ENCODE measurements at regions not wholly inside any gene's neighbourhood (a gene's known extent, or its start where the extent isn't known, plus 50 kb on each side); places are given as distances from the start of the nearest gene placed in this dataset.

GRCh38 chr13:100789025-100789424 lies 114.4 kb upstream of the TMTC4 start:
- TF ChIP-seq JUN (IDR thresholded peaks at IDR 0.05; ENCODE audit: borderline replicate concordance, low read depth, low read length) (no peak), JUN (CRISPR knock-in tag; IDR thresholded peaks at IDR 0.05; ENCODE audit: borderline replicate concordance) (no peak), CTCF (IDR thresholded peaks at IDR 0.05 in 2 of 3, conservative IDR thresholded peaks at IDR 0.05 in 1 of 3; ENCODE audit: insufficient read depth in 2 of 3, low read depth in 1 of 3, low read length in 3 of 3) (no peak), ZNF318 (IDR thresholded peaks at IDR 0.05; ENCODE audit: borderline replicate concordance in 1 of 2, low read depth in 1 of 2) (no peak), ZBTB33 (CRISPR knock-in tag; IDR thresholded peaks at IDR 0.05) (no peak), NFIX (CRISPR knock-in tag; IDR thresholded peaks at IDR 0.05; ENCODE audit: low read depth) (no peak), CHCHD3 (CRISPR knock-in tag; IDR thresholded peaks at IDR 0.05) (no peak)
